HG03571 (cell line): ENCODE measurements at regions not wholly inside any gene's neighbourhood (a gene's known extent, or its start where the extent isn't known, plus 50 kb on each side); places are given as distances from the start of the nearest gene placed in this dataset.
A peak's percentile ranks its signal among the peaks of the same experiment; 100 is the strongest.

ENCODE experiments used
- ATAC-seq: cut with Tn5 transposase; IDR thresholded peaks from one replicate; pipeline ENCODE4 v1.9.1; 2021; ENCODE audit not compliant: unreplicated experiment

DNA sequence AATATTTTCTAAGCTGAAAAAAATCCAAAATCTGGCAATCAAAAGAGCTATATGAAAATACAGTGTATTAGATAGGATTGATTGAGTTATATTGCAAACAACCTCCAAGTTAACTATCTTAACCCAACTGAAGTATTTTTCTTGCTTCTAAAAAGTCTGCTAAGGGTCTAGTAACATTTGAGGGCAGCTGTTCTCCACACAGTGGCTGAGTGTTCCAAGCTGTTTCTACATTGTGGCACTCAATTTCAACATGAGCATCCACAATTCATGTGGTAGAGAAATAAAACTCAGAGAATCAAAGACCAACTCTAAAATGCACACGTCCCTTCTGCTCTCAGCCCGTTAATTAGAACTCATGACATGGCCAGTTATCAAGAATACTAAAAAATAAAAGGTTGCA is 340.0 kb downstream of the C12orf50 start:
- no peak for ATAC-seq

DNA sequence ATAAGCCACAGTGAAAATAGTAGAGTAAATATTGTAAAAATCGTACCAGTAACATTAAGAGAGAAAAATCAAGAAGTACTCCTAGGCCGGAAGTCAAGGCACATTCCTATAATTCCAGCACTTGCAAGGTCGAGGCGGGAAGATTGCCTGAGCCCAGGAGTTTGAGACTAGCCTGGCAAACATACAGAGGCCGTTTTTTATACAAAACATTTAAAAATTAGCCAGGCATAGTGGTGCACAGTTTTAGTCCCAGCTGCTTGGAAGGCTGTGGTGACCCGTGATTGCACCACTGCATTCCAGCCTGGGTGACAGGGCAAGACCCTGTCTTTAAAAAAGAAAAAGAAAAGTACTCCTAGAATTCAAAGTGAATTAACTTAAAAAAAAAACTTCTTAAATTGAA is 341.8 kb downstream of the C12orf50 start:
- ATAC-seq = no peak

DNA sequence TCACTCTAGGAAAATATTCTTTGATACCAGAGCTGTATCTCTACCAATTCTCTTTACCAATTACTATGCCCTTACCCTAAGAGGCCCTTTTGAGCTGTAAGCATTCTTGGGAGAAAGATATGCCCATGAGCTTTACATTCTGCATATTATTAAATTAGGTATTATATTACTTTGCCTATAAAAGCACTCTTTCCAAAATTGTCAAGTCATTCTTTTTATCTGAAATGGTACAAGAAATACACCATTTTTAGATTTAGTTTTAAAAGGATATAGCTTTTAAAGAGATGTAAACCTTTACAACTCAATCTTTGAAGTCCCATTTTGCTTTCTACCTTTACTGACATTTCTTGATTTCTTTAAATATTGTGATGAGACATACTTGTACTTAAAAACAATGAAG is 343.5 kb downstream of the C12orf50 start:
- no peak for ATAC-seq

DNA sequence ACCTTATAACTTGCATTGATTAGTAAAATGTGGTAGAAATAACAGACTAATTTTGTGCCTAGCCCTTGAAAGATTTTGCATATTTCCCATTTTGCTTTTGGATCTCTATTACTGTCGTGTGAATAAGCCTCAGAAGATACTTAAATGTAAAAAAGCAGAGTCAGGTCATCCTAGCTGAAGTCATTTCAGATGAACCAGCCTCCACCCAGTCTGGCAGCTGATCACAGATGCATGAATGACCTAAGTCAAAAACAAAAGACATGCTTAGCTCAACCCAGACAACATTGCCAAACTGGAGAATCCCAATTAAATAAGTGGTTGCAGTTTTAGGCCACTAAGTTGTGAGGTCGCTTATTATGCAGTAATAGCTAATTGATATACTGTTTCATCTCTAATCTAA is 349.9 kb downstream of the C12orf50 start:
- no peak for ATAC-seq

DNA sequence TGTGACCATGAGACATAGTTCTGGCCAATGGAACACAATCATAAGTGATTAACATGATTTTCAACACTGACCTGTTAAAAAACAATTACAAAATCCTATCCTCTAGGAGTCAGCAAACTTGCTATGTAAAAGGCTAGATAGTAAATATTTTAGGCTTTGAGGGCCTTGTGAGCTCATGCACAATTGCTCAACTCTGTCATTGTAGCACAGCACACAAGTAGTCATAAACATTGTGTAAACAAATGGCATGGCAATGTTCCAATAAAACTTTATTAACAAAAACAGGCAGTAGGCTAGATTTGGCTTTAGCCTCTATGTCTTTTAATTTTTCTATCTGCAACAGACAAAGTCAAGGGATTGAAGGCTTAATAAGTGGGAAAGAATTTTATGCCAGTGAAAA is 350.7 kb downstream of the C12orf50 start:
- no peak for ATAC-seq

DNA sequence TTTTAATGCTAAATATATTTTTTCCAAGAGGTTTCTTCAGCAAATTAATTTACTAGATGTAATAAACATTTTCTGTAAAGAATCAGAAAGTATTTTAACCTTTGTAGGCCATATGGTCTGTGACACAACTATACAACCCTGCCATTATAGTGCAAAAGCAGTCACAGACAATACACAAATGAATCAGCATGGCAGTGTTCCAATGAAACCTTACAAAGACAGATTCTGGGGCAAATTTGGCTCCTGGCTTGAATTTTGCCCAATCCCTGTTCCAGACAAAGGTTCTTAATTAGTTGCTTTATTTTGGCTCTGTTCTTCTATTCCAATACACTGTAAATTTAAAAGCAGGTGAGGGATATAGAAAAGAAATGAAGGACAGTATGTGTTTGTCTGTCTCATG is 352.5 kb downstream of the C12orf50 start:
- no peak for ATAC-seq

GRCh38 chr12:87671757-87672156 is 357.4 kb downstream of the C12orf50 start:
- ATAC-seq = no peak

- no peak for ATAC-seq
These were observed 358.8 kb downstream of the C12orf50 start for GRCh38 chr12:87670448-87670847.

GRCh38 chr12:87667378-87667777 is 361.8 kb downstream of the C12orf50 start:
- ATAC-seq = no peak

GRCh38 chr12:87661786-87662377 is 367.3 kb downstream of the C12orf50 start:
- ATAC-seq = peak; percentile 75

DNA sequence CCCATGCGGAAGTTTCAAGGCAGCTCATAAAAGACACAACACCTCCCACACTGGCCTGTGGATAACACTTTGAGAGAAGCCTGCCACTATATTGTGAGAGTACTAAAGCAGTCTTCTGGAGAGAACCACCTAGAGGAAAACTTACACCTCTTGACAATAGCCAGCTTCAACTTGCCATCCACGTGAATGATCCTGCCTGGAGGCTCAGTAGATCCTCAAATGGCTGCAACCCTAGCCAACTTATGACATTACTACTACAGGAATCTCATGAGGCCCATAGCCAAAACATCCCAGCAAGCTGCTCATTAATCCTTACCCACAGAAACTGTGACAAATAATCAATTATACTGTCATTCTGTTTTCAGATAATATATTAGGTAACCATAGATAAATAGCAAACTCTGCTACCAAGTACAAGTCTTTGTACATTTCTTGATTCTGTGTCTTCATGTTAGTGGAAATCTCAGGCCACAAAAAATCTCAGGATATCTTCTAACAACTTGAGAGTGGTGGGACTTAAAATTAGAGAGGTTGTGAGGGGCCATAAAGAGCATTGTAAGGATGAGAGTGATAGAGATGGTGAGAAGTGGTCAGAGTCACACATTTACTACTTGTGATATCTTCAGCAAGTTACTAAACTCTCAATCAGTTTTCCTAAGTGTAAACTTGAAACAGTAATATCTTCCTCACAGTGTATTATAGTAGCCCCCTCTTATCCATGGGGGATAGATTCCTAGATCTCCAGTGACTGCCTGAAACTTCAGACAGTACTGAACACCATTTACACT is 368.0 kb downstream of the C12orf50 start:
- no peak for ATAC-seq

GRCh38 chr12:87660291-87660690 is 368.9 kb downstream of the C12orf50 start:
- ATAC-seq = no peak

DNA sequence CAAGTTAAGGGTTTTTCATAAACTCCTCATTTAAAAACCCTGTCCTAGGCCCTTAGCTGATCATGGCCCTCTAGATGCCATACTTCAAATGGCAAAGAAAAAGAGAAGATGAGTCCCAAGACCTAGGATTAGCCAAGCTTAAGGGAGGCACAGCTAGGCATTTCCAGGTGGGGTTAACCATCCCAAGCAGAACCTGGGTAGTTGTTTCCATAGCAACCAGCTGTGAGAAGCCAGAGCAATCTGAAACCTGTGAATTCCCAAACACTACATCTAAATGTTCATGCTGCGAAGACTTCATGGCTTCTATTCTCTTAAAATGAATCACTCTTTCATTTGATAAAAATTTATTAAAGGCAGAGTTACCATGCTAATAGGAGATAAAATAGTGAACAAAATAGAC is 372.9 kb downstream of the C12orf50 start:
- no peak for ATAC-seq

DNA sequence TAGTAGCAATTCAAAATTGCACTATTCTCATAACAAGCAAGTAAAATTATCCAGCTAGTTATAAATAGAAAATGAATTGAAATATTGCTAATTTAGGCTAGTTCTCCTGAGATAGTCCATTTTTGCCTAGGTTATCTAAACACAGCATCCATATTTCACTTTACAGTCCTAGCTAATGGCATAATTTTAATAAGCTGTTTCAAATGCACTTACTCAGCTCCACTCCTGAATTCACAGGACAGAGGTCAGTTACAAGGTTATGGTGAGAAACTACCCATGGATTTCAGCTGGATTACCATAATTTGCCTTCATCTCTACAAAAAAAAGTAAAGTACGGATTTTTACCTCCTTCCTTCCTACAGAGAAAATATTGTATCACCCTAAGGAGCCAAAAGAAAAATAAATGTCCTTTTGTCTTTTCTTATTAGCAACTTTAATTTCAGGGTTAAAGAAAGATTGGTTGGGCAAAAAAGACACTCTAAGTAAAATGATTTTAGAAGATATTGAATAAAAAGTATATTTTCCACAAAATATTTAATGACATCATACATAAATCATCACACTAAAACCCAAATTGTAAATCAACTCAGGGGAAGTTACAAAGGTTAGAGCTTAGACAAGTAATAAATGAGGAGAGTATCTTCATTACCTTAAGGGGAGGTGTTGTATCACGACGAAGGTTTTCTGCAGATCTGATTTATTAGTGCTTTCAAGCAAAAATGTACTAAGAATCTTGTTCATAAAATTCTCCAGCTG is 377.4 kb downstream of the C12orf50 start:
- ATAC-seq = no peak

GRCh38 chr12:87642245-87642644 is 387.0 kb downstream of the C12orf50 start:
- no peak for ATAC-seq

GRCh38 chr12:87618199-87618598 is 411.0 kb downstream of the C12orf50 start:
- ATAC-seq = no peak

DNA sequence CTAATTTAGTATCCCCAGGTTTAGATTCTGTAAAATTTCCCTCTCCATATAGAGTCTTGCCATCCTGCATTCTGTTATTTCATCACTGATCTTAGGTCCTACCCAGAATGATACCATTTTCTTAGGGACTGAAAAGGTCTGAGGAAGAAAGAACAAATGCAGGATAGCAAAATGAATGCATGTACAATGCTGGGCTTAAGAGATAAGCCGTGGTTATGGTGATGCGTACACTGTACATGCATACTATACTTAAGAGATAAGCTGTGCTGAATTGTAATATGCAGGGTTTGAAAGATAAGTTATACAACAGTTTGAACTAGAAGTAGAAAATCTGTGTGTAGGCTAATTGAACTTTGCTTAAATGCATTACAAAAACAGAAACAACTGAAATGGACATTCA is 416.2 kb downstream of the C12orf50 start:
- no peak for ATAC-seq

- ATAC-seq = no peak
These were observed 420.9 kb downstream of the C12orf50 start for GRCh38 chr12:87608321-87608720.

GRCh38 chr12:87603727-87604126 is 425.5 kb downstream of the C12orf50 start:
- ATAC-seq = no peak

DNA sequence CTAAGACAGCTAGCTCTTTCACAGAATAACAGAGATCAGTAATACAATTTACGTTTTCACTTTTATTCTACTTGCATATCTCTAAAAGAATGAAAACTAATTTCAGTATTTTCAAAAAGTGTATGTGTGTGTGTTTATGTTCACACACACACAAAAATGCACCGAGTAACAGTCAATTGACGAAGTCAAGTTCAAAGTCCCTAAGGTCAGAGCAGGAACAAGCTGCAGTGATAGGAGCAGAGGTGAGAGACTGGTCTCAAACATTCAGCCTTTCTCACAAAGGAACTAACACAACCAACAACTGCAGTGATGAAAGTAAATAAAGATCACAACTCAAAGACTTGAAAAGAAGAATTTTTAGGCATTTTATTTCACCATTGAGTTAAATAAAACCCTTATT is 429.7 kb downstream of the C12orf50 start:
- no peak for ATAC-seq

- no peak for ATAC-seq
These were observed 432.1 kb downstream of the C12orf50 start for GRCh38 chr12:87597114-87597513.

GRCh38 chr12:87596636-87597035 is 432.6 kb downstream of the C12orf50 start:
- no peak for ATAC-seq
